A673 (cell line): ENCODE measurements at regions not wholly inside any gene's neighbourhood (a gene's known extent, or its start where the extent isn't known, plus 50 kb on each side); places are given as distances from the start of the nearest gene placed in this dataset.

Experiments used
- BruUV-seq: library from RNA; stranded (reverse); fragments of 400-500 nt; replicated peaks from 2 replicates; lab custom pipeline; 2021; lab: Mats Ljungman, UMichigan
- CTCF ChIA-PET: fragments of 300-600 bp; sonication (Branson Sonifier 250); formaldehyde crosslinking; loops from one replicate; lab custom pipeline; 2022; ENCODE audit warnings: antibody characterized with exemption; lab: Charles Lee
- POLR2A ChIA-PET: fragments of 300-600 bp; sonication (Branson Sonifier 250); formaldehyde crosslinking; loops from one replicate; lab custom pipeline; 2022; ENCODE audit warnings: antibody characterized with exemption; ENCODE audit not compliant: low non-redundant PET; lab: Charles Lee
- DNase-seq: peaks from one replicate; pipeline ENCODE4 v3.0.0-alpha.2; 2015; ENCODE audit warnings: low spot score
- H3K27ac ChIP-seq: fragments of 200-600 bp; sonication (generic); 2 replicates; pipeline ENCODE4 v1.5.1; 2016; ENCODE audit warnings: mixed run types, low read depth, mild to moderate bottlenecking, mixed read lengths, antibody characterized with exemption, low read length; ENCODE audit not compliant: poor library complexity, severe bottlenecking
- H3K27me3 ChIP-seq: fragments of 200-600 bp; sonication (generic); replicated peaks from 2 replicates; pipeline ENCODE4 v1.6.1; 2017; ENCODE audit warnings: mixed run types, low read depth, mild to moderate bottlenecking, mixed read lengths, antibody characterized with exemption, low read length; ENCODE audit not compliant: insufficient read depth, poor library complexity
- H3K36me3 ChIP-seq: fragments of 200-600 bp; sonication (generic); 2 replicates; pipeline ENCODE4 v1.6.1; 2016; ENCODE audit warnings: mixed run types, mild to moderate bottlenecking, mixed read lengths, antibody characterized with exemption, low read length; ENCODE audit not compliant: insufficient read depth, poor library complexity, severe bottlenecking
- H3K4me1 ChIP-seq: fragments of 200-600 bp; sonication (generic); 2 replicates; pipeline ENCODE4 v1.6.1; 2017; ENCODE audit warnings: mixed run types, mild to moderate bottlenecking, mixed read lengths, antibody characterized with exemption, low read length; ENCODE audit not compliant: insufficient read depth, poor library complexity, severe bottlenecking
- H3K4me3 ChIP-seq: fragments of 200-600 bp; sonication (generic); 2 replicates; pipeline ENCODE4 v1.5.1; 2016; ENCODE audit warnings: low read depth, mixed run types, mild to moderate bottlenecking, mixed read lengths, low read length; ENCODE audit not compliant: poor library complexity, severe bottlenecking
- H3K9me3 ChIP-seq: fragments of 200-600 bp; sonication (generic); 2 replicates; pipeline ENCODE4 v1.6.1; 2016; ENCODE audit warnings: mixed run types, low read depth, mild to moderate bottlenecking, mixed read lengths, antibody characterized with exemption, low read length; ENCODE audit not compliant: poor library complexity, severe bottlenecking
- EZH2 ChIP-seq: fragments of 200-600 bp; sonication (generic); IDR thresholded peaks from 2 replicates; pipeline ENCODE4 v1.6.1; 2017; ENCODE audit warnings: borderline replicate concordance, low read depth, mild to moderate bottlenecking, mixed read lengths, antibody characterized with exemption, low read length; ENCODE audit not compliant: poor library complexity, severe bottlenecking
- intact Hi-C: fragments of 100-400 bp; cut with micrococcal nuclease; formaldehyde crosslinking; loops from one replicate; pipeline ENCODE4 v1.10.0; 2022; ENCODE audit not compliant: unreplicated experiment
- TF ChIP-seq, protein P1 (sequence below): fragments of 300-800, 200-600 bp; sonication (generic); conservative IDR thresholded peaks from 2 replicates; pipeline ENCODE4 v1.5.1; 2017; ENCODE audit warnings: low read depth, mild to moderate bottlenecking, antibody characterized with exemption, low read length, moderate library complexity, mixed read lengths

DNA sequence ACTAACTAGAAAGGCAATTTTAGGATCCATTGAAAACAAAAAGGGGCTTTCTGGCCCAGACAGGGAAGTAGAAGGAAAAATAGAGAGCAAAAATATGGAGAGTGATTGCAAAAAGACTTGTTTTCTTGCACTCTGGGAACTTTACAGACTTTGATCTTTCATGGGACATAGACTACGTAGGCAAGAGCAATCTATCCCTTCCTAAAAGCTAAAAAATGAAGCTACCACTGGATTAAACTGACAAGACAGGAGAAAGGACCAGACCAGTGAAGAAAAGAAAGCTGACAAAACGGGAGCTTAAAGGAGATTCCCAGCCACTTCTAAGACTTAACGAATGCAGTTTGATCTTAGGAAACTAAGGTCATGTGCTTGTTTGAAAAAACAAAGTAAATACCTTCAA lies 524.5 kb downstream of the KLF5 start:
- H3K9me3 ChIP-seq: no peaks in the 10 kb centered on the region
- no peak overlapping the region for H3K4me3 ChIP-seq
- H3K36me3 ChIP-seq: no peaks in the 10 kb centered on the region
- no peak overlapping the region for H3K27ac ChIP-seq
- no peak for TF ChIP-seq EZH2
- TF ChIP-seq, protein P1, sequence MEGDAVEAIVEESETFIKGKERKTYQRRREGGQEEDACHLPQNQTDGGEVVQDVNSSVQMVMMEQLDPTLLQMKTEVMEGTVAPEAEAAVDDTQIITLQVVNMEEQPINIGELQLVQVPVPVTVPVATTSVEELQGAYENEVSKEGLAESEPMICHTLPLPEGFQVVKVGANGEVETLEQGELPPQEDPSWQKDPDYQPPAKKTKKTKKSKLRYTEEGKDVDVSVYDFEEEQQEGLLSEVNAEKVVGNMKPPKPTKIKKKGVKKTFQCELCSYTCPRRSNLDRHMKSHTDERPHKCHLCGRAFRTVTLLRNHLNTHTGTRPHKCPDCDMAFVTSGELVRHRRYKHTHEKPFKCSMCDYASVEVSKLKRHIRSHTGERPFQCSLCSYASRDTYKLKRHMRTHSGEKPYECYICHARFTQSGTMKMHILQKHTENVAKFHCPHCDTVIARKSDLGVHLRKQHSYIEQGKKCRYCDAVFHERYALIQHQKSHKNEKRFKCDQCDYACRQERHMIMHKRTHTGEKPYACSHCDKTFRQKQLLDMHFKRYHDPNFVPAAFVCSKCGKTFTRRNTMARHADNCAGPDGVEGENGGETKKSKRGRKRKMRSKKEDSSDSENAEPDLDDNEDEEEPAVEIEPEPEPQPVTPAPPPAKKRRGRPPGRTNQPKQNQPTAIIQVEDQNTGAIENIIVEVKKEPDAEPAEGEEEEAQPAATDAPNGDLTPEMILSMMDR: no peak
- no peaks in the 10 kb centered on the region for H3K4me1 ChIP-seq
- H3K27me3 ChIP-seq: no peaks in the 10 kb centered on the region
- BruUV-seq: no TSS peak
- intact Hi-C loops: no loop called here
- DNase-seq: no peak
- ChIA-PET CTCF (no interaction called here), POLR2A (no interaction called here)

DNA sequence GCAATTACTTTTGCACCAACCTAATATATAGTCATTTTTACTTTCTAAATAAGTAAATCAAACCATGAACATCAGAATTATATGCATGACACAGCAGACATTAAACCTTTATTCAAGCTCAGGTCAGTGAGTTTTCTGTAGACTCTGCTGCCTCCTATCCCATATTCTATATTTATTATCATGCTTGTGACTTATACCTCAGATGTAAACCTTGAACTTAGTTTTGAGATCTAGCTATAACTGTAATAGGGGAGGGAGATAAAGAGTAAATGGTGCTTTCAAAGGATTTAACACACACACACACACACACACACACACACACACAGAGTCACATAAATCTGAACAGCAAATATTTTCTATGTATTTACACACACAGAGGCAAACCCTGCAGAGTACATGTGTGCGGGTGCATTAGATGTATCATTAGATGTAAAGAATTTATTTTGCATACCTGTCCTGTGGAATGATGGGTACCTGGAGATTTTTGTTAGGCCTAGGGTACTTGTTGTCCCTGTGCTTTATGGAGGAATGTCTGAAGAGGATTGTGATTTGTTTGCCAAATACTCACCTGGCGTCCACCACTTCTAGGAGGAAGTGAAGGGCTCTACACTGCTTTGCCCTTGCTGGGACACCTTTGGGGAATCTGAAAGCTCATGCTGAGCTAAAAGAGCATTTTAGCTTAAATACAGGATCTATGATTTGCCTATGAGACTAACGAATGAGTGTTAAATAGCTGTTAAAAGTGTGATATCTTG lies 521.9 kb downstream of the KLF5 start:
- no peaks in the 10 kb centered on the region for H3K4me1 ChIP-seq
- H3K9me3 ChIP-seq: no peaks in the 10 kb centered on the region
- no peak for DNase-seq
- POLR2A ChIA-PET: no interaction called here
- no peak for TF ChIP-seq EZH2
- TF ChIP-seq, protein P1: no peak
- H3K27ac ChIP-seq: no peak overlapping the region
- intact Hi-C loops: no loop called here
- no peaks in the 10 kb centered on the region for H3K27me3 ChIP-seq
- no TSS peak for BruUV-seq
- no peaks in the 10 kb centered on the region for H3K36me3 ChIP-seq
- no peak overlapping the region for H3K4me3 ChIP-seq
- CTCF ChIA-PET: no interaction called here

DNA sequence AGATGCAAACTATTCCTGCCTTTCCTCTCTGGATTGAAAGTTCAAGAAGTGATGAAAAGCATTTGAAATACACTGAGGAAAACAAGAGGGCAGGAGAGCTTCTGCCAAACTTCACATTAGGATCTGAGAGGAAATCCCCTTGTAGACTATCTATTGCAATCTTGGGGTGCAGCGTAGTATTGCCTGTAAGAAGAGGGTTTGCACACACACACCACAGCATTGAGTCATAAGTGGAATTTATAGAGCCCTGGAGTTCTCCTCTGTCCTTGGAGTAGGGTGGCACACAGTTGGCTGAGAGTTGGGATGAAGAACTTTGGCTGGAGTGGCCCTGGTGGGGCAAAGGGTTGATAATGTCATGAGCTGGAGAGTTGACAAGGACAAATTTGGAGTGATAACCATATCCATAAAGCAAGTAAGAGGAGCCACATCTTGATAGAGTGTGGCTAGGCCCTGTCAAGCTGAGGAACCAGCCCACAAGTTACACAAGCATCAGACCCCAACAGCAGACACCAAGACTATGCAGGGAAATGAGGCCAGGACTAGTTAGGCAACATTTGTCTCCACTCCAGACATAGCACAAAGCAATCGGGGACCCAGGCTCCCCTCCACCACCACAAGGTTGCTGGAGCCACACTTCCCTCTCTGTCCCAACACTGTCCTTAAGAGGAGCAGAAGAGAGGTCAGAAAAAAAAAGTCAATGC lies 520.9 kb downstream of the KLF5 start:
- Histone ChIP-seq H3K4me3 (no peak overlapping the region), H3K4me1 (no peaks in the 10 kb centered on the region), H3K27me3 (no peaks in the 10 kb centered on the region), H3K36me3 (no peaks in the 10 kb centered on the region), H3K9me3 (no peaks in the 10 kb centered on the region), H3K27ac (no peak overlapping the region)
- ChIA-PET POLR2A (no interaction called here), CTCF (no interaction called here)
- DNase-seq: no peak
- TF ChIP-seq, protein P1: no peak
- no peak for TF ChIP-seq EZH2
- no TSS peak for BruUV-seq
- intact Hi-C loops: no loop called here
